WTC11 (cell line): ENCODE measurements at regions not wholly inside any gene's neighbourhood (a gene's known extent, or its start where the extent isn't known, plus 50 kb on each side); places are given as distances from the start of the nearest gene placed in this dataset.

Experiments
- CTCF ChIP-seq: fragments of 200-600 bp; IDR thresholded peaks from 2 replicates; pipeline ENCODE4 v1.8.0; 2022; ENCODE audit warnings: antibody characterized with exemption
- E2F1 ChIP-seq: sonication (generic); formaldehyde crosslinking; IDR thresholded peaks from 2 replicates; pipeline ENCODE4 v1.8.0; 2022; ENCODE audit warnings: mild to moderate bottlenecking, missing genetic modification reagents
- GABPB1 ChIP-seq: sonication (generic); formaldehyde crosslinking; IDR thresholded peaks from 2 replicates; pipeline ENCODE4 v1.8.1; 2023; ENCODE audit warnings: mild to moderate bottlenecking, missing genetic modification reagents
- PRDM15 ChIP-seq: sonication (generic); formaldehyde crosslinking; IDR thresholded peaks from 2 replicates; pipeline ENCODE4 v1.8.0; 2022; ENCODE audit warnings: missing genetic modification reagents
- TEAD4 ChIP-seq: sonication (generic); formaldehyde crosslinking; IDR thresholded peaks from 2 replicates; pipeline ENCODE4 v1.8.0; 2022; ENCODE audit warnings: mild to moderate bottlenecking, missing genetic modification reagents
- USF2 ChIP-seq: sonication (generic); formaldehyde crosslinking; IDR thresholded peaks from 2 replicates; pipeline ENCODE4 v1.8.1; 2023; ENCODE audit warnings: mild to moderate bottlenecking, missing genetic modification reagents, moderate library complexity

- TF ChIP-seq E2F1 (CRISPR knock-in tag): no peak
- TF ChIP-seq CTCF: no peak
- TF ChIP-seq TEAD4 (CRISPR knock-in tag): no peak
- no peak for TF ChIP-seq USF2
- no peak for TF ChIP-seq GABPB1
- no peak for TF ChIP-seq PRDM15 (CRISPR knock-in tag)
Observed at GRCh38 chr3:30986551-30986950, 92.1 kb upstream of the GADL1 start.
